Mucosa of descending colon (tissue), 3 donors: ENCODE measurements at regions not wholly inside any gene's neighbourhood (a gene's known extent, or its start where the extent isn't known, plus 50 kb on each side); places are given as distances from the start of the nearest gene placed in this dataset.

Experiments used
- ATAC-seq: fragments of 200-7000 bp; cut with Tn5 transposase; one replicate; pipeline ENCODE4 v1.9.1; 2020; ENCODE audit warnings: mild to moderate bottlenecking, moderate library complexity
- DNase-seq, 3 donors: peaks; one replicate each; pipeline ENCODE4 v3.0.0-alpha.2; 2020
- H3K36me3 ChIP-seq: fragments of 200-600 bp; one replicate; pipeline ENCODE4 v1.8.0; 2021; ENCODE audit warnings: low read depth, mild to moderate bottlenecking
- H3K4me1 ChIP-seq: fragments of 200-600 bp; one replicate; pipeline ENCODE4 v1.8.0; 2021; ENCODE audit warnings: low read depth, mild to moderate bottlenecking
- H3K4me3 ChIP-seq: fragments of 200-600 bp; one replicate; pipeline ENCODE4 v1.8.0; 2021; ENCODE audit warnings: mild to moderate bottlenecking
- H3K9me3 ChIP-seq: fragments of 200-600 bp; one replicate; pipeline ENCODE4 v1.8.0; 2021; ENCODE audit warnings: mild to moderate bottlenecking
- intact Hi-C, 2 donors: fragments of 100-400 bp; cut with DNase I in 1 of 2; cut with micrococcal nuclease in 1 of 2; formaldehyde crosslinking; loops; one replicate each; pipeline versions ENCODE4 v1.11.0 to v1.11.1; 2022; cut with DNase I, micrococcal nuclease
- TF ChIP-seq, protein P1 (sequence below): fragments of 200-600 bp; IDR thresholded peaks from one replicate; pipeline ENCODE4 v1.8.0; 2022; ENCODE audit warnings: antibody characterized with exemption, mild to moderate bottlenecking
- donor health status: DM: no; HTN: no; CAD: no; lungs with moderate emphysema.
- donor health status: DM: no; HTN: no; CAD: no.
- donor health status: DM: no; HTN: yes; CAD: no.

DNA sequence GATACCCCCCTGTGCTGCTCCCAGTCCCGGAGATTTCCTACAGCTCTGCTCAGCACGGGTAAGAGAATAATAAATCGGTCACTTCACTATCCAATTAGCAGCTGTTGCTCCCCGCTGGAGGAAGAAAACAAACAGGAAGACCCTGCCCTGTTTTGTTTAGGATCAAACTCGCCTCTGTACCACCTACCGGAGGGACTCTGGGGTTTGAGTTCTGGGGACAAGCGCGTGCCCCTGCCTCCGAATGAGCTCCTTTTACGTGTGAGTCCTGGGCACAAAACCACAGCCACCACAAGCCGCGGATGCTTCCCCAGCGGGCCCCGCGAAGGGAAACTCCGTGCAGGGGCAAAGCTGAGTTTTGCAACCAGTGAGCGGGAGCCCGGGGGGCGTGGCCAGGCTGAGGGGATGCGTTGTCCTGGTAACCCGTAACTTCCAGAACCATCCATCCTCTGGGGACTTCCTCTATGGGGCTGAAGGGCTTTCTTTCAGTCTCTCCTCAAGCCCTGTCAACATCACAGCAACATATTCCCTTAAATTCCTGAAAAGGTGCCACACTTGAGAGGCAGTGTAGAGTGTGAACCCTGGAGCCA lies 315.7 kb upstream of the PROK2 start:
- intact Hi-C loops, result no loop called here
- peak; percentile 73 to 91 (median 74) for DNase-seq
- Histone ChIP-seq H3K4me1 (no peaks in the 10 kb centered on the region), H3K36me3 (no peaks in the 10 kb centered on the region), H3K4me3 (no peak overlapping the region), H3K9me3 (no peaks in the 10 kb centered on the region)
- TF ChIP-seq, protein P1, sequence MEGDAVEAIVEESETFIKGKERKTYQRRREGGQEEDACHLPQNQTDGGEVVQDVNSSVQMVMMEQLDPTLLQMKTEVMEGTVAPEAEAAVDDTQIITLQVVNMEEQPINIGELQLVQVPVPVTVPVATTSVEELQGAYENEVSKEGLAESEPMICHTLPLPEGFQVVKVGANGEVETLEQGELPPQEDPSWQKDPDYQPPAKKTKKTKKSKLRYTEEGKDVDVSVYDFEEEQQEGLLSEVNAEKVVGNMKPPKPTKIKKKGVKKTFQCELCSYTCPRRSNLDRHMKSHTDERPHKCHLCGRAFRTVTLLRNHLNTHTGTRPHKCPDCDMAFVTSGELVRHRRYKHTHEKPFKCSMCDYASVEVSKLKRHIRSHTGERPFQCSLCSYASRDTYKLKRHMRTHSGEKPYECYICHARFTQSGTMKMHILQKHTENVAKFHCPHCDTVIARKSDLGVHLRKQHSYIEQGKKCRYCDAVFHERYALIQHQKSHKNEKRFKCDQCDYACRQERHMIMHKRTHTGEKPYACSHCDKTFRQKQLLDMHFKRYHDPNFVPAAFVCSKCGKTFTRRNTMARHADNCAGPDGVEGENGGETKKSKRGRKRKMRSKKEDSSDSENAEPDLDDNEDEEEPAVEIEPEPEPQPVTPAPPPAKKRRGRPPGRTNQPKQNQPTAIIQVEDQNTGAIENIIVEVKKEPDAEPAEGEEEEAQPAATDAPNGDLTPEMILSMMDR, result no peak
- peak; percentile 75 for ATAC-seq

GRCh38 chr3:72100080-72100511 lies 315.1 kb upstream of the PROK2 start:
- no peaks in the 10 kb centered on the region for H3K9me3 ChIP-seq
- intact Hi-C loops, result no loop called here
- DNase-seq (no peak), ATAC-seq (no peak)
- no peak overlapping the region for H3K4me3 ChIP-seq
- TF ChIP-seq, protein P1, result no peak
- H3K4me1 ChIP-seq, result no peaks in the 10 kb centered on the region
- no peaks in the 10 kb centered on the region for H3K36me3 ChIP-seq

DNA sequence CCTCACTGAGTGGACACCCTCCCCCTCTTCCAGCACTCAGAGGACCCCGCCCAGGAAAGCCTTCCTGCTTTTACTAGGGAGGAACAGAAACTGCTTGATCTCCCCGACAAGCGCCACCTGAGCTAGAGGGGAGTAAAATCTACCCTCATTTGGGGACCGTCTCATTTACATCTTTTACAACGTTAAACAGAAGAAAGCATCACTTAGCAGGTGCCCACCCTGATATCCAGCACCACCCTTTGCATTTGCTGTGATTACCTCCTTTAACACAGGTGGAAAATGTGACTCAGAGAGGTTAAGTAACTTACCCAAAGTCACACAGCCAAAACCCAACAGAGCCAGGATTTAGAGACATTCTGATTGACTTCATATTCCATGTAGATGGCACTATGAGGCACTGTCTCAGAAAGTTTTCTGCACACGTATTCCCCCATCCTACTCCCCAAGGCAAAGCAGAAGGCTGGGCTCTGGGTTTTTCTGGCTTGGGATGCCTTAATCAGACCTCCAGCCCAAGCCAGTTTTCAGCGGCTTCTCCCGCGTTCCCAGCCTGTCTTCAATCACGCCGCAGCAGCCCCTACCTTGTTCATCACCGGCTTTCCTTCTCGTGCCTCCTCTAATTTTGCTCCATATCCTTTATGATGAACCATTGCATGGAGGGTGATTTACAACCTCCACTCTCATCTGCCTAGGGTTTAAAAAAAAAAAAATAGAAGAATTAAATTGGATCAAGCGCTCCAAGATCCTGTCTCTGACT lies 314.6 kb upstream of the PROK2 start:
- no peak overlapping the region for H3K4me3 ChIP-seq
- no peaks in the 10 kb centered on the region for H3K4me1 ChIP-seq
- H3K36me3 ChIP-seq, result no peaks in the 10 kb centered on the region
- DNase-seq, result no peak
- no peaks in the 10 kb centered on the region for H3K9me3 ChIP-seq
- intact Hi-C loops, result no loop called here
- TF ChIP-seq, protein P1, result no peak
- ATAC-seq, result no peak

DNA sequence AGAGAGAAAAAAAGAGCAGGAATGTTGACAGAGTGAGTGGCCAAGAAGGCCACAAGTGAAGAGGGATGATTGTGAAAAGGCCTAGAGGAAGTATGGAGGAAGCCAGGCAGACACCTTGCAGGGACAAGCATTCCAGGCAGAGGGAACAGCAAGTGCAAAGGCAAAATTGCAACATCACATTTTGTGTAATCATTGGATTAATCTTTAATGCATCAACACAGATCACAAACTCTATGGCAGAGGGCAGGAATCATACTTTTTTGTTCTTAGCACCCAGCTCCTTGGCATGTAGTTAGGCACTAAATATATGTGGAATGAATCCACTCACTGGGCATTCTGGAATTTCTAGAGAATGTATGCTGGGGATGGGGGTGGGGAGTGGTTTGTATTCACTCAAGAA lies 312.1 kb upstream of the PROK2 start:
- no peaks in the 10 kb centered on the region for H3K4me1 ChIP-seq
- intact Hi-C loops, result no loop called here
- H3K9me3 ChIP-seq, result no peaks in the 10 kb centered on the region
- H3K4me3 ChIP-seq, result no peak overlapping the region
- TF ChIP-seq, protein P1, result no peak
- no peaks in the 10 kb centered on the region for H3K36me3 ChIP-seq
- DNase-seq, result no peak
- ATAC-seq, result no peak

GRCh38 chr3:72095521-72095920 lies 310.6 kb upstream of the PROK2 start:
- Histone ChIP-seq H3K36me3 (no peaks in the 10 kb centered on the region), H3K4me1 (no peaks in the 10 kb centered on the region), H3K4me3 (no peak overlapping the region), H3K9me3 (no peaks in the 10 kb centered on the region)
- DNase-seq, result no peak
- ATAC-seq, result no peak
- TF ChIP-seq, protein P1, result no peak
- intact Hi-C loops, result no loop called here
